ENCODE measurements at regions not wholly inside any gene's neighbourhood (a gene's known extent, or its start where the extent isn't known, plus 50 kb on each side); places are given as distances from the start of the nearest gene placed in this dataset.
"Not testable (repeated sequence)": the region's sequence is repeated elsewhere in the genome, so short reads cannot be mapped to it uniquely, and the experiment has no call there.

- Mint-ChIP-seq H3K4me3 (no peak overlapping the region), H3K4me1 (ENCODE audit: low read depth) (no peaks in the 10 kb centered on the region), H3K27me3 (no peaks in the 10 kb centered on the region), H3K36me3 (ENCODE audit: low read depth) (no peaks in the 10 kb centered on the region), H3K9me3 (peaks cover 4% of the 10 kb centered on the region), H3K27ac (no peak overlapping the region)
- Histone ChIP-seq H3K27ac (ENCODE audit: low read depth in 1 of 2, low read length in 2 of 2) (no peak overlapping the region), H3K4me3 (ENCODE audit: low read length) (no peak overlapping the region), H3K27me3 (ENCODE audit: control insufficient read depth in 1 of 2, insufficient read depth in 2 of 2, low read length in 2 of 2) (no peaks in the 10 kb centered on the region), H3K36me3 (ENCODE audit: insufficient read depth, low read length) (no peaks in the 10 kb centered on the region), H3K4me1 (ENCODE audit: insufficient read depth, low read length) (no peaks in the 10 kb centered on the region), H3K9me3 (ENCODE audit: control insufficient read depth in 1 of 2, insufficient read depth in 1 of 2, low read length in 2 of 2) (no peaks in the 10 kb centered on the region)
- intact Hi-C loops (cut with DNase I, micrococcal nuclease) = no loop called here
- no peak for DNase-seq
- no peak for TF ChIP-seq CTCF (IDR thresholded peaks at IDR 0.05)
- ATAC-seq (ENCODE audit: poor library complexity) = no peak
- POLR2A ChIA-PET = no interaction called here
- CTCF ChIA-PET = no interaction called here
These were observed 226.6 kb downstream of the CDH19 start for GRCh38 chr18:66377291-66377690.

- intact Hi-C loops (cut with DNase I, micrococcal nuclease); H3K27me3 Mint-ChIP-seq; H3K27ac ChIP-seq (ENCODE audit: low read depth in 1 of 2, low read length in 2 of 2); POLR2A ChIA-PET; H3K9me3 Mint-ChIP-seq; H3K27ac Mint-ChIP-seq; H3K36me3 Mint-ChIP-seq (ENCODE audit: low read depth); H3K36me3 ChIP-seq (ENCODE audit: insufficient read depth, low read length); H3K9me3 ChIP-seq (ENCODE audit: control insufficient read depth in 1 of 2, insufficient read depth in 1 of 2, low read length in 2 of 2); H3K4me3 ChIP-seq (ENCODE audit: low read length); CTCF ChIA-PET; DNase-seq; H3K4me3 Mint-ChIP-seq; H3K4me1 Mint-ChIP-seq (ENCODE audit: low read depth); ATAC-seq (ENCODE audit: poor library complexity); H3K27me3 ChIP-seq (ENCODE audit: control insufficient read depth in 1 of 2, insufficient read depth in 2 of 2, low read length in 2 of 2); H3K4me1 ChIP-seq (ENCODE audit: insufficient read depth, low read length): not testable (repeated sequence)
These were observed 228.5 kb downstream of the CDH19 start for GRCh38 chr18:66375391-66375790.

- no peaks in the 10 kb centered on the region for H3K9me3 Mint-ChIP-seq
- no peaks in the 10 kb centered on the region for H3K4me1 Mint-ChIP-seq (ENCODE audit: low read depth)
- no peak for ATAC-seq (ENCODE audit: poor library complexity)
- H3K27me3 ChIP-seq (ENCODE audit: control insufficient read depth in 1 of 2, insufficient read depth in 2 of 2, low read length in 2 of 2) = no peaks in the 10 kb centered on the region
- H3K27me3 Mint-ChIP-seq = no peaks in the 10 kb centered on the region
- no peaks in the 10 kb centered on the region for H3K36me3 Mint-ChIP-seq (ENCODE audit: low read depth)
- CTCF ChIA-PET = no interaction called here
- TF ChIP-seq CTCF (IDR thresholded peaks at IDR 0.05) = no peak
- POLR2A ChIA-PET = no interaction called here
- no peaks in the 10 kb centered on the region for H3K36me3 ChIP-seq (ENCODE audit: insufficient read depth, low read length)
- H3K9me3 ChIP-seq (ENCODE audit: control insufficient read depth in 1 of 2, insufficient read depth in 1 of 2, low read length in 2 of 2) = peaks cover 0 to 5% of the 10 kb centered on the region in 2 experiments
- intact Hi-C loops (cut with DNase I, micrococcal nuclease) = no loop called here
- H3K27ac Mint-ChIP-seq = no peak overlapping the region
- no peak overlapping the region for H3K27ac ChIP-seq (ENCODE audit: low read depth in 1 of 2, low read length in 2 of 2)
- DNase-seq = no peak
- no peak overlapping the region for H3K4me3 ChIP-seq (ENCODE audit: low read length)
- H3K4me1 ChIP-seq (ENCODE audit: insufficient read depth, low read length) = no peaks in the 10 kb centered on the region
- H3K4me3 Mint-ChIP-seq = no peak overlapping the region
These were observed 256.9 kb downstream of the CDH19 start for GRCh38 chr18:66346833-66347588.

- ChIA-PET POLR2A (no interaction called here), CTCF (no interaction called here)
- H3K27me3 ChIP-seq (ENCODE audit: control insufficient read depth in 1 of 2, insufficient read depth in 2 of 2, low read length in 2 of 2) = no peaks in the 10 kb centered on the region
- ATAC-seq (ENCODE audit: poor library complexity) (no peak), DNase-seq (no peak)
- H3K36me3 ChIP-seq (ENCODE audit: insufficient read depth, low read length) = no peaks in the 10 kb centered on the region
- intact Hi-C loops (cut with DNase I, micrococcal nuclease) = no loop called here
- H3K4me1 ChIP-seq (ENCODE audit: insufficient read depth, low read length) = no peaks in the 10 kb centered on the region
- no peak overlapping the region for H3K27ac ChIP-seq (ENCODE audit: low read depth in 1 of 2, low read length in 2 of 2)
- TF ChIP-seq CTCF (IDR thresholded peaks at IDR 0.05) = no peak
- no peaks in the 10 kb centered on the region for H3K36me3 Mint-ChIP-seq (ENCODE audit: low read depth)
- no peaks in the 10 kb centered on the region for H3K27me3 Mint-ChIP-seq
- no peak overlapping the region for H3K4me3 Mint-ChIP-seq
- H3K4me3 ChIP-seq (ENCODE audit: low read length) = no peak overlapping the region
- no peak overlapping the region for H3K27ac Mint-ChIP-seq
- H3K9me3 Mint-ChIP-seq = no peaks in the 10 kb centered on the region
- H3K4me1 Mint-ChIP-seq (ENCODE audit: low read depth) = no peaks in the 10 kb centered on the region
- peaks cover 0 to 5% of the 10 kb centered on the region in 2 experiments for H3K9me3 ChIP-seq (ENCODE audit: control insufficient read depth in 1 of 2, insufficient read depth in 1 of 2, low read length in 2 of 2)
These were observed 259.7 kb downstream of the CDH19 start for GRCh38 chr18:66344227-66344626.
